GM19463 (cell line): ENCODE measurements at regions not wholly inside any gene's neighbourhood (a gene's known extent, or its start where the extent isn't known, plus 50 kb on each side); places are given as distances from the start of the nearest gene placed in this dataset.
"Not testable (repeated sequence)": the region's sequence is repeated elsewhere in the genome, so short reads cannot be mapped to it uniquely, and the experiment has no call there.

Experiments
- ATAC-seq: cut with Tn5 transposase; IDR thresholded peaks from one replicate; pipeline ENCODE4 v1.9.1; 2021; ENCODE audit warnings: mild to moderate bottlenecking, moderate library complexity; ENCODE audit not compliant: unreplicated experiment

DNA sequence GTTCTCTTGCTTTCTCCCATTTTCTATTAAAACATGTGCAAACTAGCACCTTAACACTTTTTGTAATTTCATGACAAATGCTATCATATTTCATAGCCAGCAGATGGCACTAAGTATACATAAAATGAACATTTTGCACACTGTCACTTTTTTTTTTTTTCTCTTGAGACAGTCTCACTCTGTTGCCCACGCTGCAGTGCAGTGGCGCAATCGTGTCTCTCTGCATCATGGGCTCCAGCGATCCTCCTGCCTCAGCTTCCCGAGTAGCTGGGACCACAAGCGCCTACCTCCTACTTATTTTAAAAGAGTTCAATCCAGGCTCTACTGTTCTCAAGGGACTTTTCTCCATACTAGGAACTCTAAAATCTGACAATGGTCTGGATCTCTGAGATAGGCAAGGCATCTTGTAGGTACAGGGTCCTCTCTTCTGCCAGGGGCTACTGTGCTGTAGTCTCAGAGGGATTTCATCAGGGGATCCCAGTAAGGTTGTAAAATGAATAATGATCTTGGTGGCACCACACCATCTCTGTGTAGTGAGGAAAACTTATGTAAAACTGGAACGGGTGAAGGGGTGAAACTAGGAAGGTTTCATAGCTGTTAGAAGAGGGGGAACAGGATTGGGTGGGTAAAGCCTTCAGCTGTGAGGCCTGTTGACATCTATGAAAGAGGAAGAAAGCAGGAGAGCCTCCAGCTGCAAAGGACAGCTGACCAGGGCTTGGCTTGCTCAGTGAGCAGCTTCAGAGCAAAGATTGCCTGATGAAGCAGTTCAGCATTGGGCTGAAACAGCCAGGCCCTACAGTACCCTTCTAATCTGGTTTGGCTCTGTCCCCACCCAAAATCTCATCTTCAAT, 196.9 kb downstream of the AVL9 start:
- peak; percentile 73 for ATAC-seq

- ATAC-seq, result not testable (repeated sequence)
Measured at GRCh38 chr7:32688092-32688491, 192.8 kb downstream of the AVL9 start.

GRCh38 chr7:32681174-32681518, 185.9 kb downstream of the AVL9 start:
- no peak for ATAC-seq

GRCh38 chr7:32680259-32681173, 185.2 kb downstream of the AVL9 start:
- no peak for ATAC-seq

GRCh38 chr7:32679192-32679591, 183.9 kb downstream of the AVL9 start:
- ATAC-seq, result no peak

GRCh38 chr7:32677593-32677992, 182.3 kb downstream of the AVL9 start:
- ATAC-seq, result no peak

DNA sequence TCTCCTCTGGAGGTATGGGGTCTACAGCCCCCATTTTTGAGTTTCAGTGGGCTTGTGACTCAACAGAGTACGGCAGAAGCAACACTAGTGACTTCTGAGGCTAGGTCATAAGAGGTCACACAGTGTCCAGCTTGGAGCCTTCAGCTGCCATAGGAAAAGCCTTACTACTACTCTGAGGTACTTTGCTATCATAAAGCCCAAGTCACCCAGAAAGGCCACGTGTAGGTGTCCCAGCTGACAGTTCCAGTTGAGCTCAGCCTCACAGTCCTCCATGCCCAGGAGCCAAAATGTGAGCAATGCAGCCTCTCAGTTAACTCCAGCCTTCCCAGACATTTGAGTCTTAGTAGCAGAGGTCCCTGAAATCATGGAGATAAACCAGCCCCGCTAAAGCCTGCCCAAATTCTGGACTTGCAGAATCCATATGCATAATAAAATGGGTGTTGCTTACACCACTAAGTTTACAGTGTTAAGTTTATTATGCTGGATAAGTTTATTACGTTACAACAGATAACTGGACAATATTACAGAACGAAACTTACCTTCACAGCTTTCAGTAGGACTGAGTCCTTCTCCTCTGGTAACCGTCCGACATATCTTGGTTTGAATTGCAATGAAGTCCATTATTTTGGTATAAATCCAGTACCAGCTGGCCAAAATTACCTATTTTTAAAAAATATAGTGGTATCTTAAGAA, 181.1 kb downstream of the AVL9 start:
- ATAC-seq, result no peak

DNA sequence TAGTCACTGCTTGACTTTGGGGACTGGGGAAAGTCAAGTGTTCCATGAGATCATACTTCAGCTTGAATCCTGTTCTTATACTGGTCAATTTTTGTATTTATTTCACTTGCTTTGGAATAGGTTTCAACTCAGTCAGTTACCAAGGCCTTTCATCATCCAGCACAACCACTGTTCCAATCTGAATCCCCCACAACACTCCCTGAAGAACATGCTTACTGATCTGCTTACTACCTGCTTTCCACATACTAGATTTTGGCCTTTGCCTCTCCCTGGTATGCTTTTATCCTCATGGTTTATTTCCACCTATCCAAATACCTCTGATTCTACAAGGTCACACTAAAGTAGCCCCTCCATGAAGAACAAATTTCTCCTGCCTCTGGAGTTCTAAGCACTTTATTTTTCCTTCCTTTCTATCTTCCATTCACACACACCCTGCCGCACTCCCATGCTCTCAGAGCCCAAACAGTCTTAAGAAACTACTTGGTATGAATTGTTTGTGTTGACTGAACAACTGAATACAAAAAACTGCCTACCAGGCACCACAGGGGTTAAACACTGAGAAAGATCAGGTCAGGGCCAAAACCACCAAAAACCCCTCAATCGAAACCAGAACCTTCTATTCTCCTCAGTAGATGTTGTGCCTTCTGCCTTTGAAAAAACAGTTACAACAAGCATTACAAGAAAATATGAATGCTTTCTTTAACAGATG, 178.1 kb downstream of the AVL9 start:
- ATAC-seq, result no peak

DNA sequence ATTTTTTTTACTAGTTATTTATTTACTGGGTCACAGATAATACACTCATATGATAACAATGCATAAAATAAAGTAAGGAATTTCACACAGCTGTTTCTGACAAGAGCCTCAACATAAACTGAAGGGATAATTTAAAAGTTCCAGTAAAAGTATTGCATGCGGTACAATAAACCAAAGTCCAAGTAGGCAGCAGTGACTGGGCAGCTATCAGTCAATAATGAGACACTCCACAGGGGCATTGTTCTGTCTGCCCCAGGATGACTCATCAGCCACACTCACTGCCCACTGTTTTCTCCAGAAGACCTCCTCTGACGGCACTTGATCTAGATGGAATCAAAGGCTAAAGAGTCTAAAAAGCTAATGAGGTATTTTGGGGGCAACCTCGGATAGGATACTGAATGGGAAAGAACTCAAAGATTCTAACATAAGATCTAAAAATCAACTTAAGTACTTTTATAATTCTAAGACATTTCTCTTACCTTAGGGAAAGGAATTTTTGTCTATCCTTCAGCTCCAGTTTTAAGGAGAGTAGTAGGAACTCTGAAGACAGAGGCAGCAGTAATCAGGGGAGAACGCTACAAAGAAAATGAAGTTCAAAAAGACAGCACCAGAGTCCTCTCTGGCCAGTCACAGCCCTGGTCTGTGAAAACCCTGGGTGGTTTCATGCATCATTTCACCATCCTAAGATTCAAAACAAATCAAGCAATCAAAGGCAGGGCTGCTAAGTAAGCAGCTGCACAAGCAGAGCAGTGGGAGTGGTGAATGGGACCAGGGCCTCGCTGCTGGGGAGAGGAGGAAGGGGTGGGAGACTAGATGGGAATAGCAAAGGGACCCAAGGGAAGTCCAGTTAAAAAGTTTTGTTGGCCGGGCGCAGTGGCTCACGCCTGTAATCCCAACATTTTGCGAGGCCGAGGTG, 175.1 kb downstream of the AVL9 start:
- peak; percentile 55 for ATAC-seq

- ATAC-seq, result not testable (repeated sequence)
Measured at GRCh38 chr7:32669173-32669870, 174.0 kb downstream of the AVL9 start.

- not testable (repeated sequence) for ATAC-seq
Measured at GRCh38 chr7:32668387-32669097, 173.3 kb downstream of the AVL9 start.

DNA sequence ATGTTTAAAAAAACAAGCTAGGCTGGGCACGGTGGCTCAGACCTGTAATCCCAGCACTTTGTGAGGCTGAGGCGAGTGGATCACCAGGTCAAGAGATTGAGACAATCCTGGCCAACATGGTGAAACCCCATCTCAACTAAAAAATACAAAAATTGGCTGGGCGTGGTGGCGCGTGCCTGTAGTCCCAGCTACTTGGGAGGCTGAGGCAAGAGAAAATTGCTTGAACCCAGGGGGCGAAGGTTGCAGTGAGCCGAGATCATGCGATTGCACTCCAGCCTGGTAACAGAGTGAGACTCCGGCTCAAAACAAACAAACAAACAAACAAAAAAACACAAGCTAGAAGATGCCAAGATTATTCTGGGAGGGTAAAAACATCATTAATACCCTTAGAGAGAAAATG, 172.3 kb downstream of the AVL9 start:
- ATAC-seq, result not testable (repeated sequence)

DNA sequence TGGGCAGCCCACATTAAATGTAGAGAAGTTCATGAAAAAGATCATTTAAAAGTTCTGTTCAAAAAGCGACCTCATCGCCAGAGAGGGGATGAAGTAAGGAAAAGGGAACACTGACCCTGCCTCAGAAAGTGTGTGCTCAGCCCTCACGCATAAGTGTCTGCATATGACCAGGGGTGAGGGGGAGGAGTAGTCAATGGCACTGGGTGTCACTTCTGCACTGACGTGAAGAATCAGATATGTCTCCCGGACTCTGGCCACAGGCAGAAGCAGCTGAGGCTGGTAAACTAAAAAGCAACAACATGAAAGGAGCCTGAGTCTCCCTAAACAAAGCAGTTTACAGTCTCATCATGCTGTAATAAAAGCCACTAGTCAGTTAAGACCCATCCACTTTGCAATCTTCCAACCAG, 168.5 kb downstream of the AVL9 start:
- not testable (repeated sequence) for ATAC-seq

GRCh38 chr7:32662509-32662908, 167.2 kb downstream of the AVL9 start:
- ATAC-seq, result not testable (repeated sequence)

GRCh38 chr7:32661929-32662328, 166.6 kb downstream of the AVL9 start:
- ATAC-seq, result no peak

GRCh38 chr7:32661501-32661900, 166.2 kb downstream of the AVL9 start:
- ATAC-seq, result no peak

GRCh38 chr7:32660936-32661335, 165.6 kb downstream of the AVL9 start:
- ATAC-seq, result no peak

DNA sequence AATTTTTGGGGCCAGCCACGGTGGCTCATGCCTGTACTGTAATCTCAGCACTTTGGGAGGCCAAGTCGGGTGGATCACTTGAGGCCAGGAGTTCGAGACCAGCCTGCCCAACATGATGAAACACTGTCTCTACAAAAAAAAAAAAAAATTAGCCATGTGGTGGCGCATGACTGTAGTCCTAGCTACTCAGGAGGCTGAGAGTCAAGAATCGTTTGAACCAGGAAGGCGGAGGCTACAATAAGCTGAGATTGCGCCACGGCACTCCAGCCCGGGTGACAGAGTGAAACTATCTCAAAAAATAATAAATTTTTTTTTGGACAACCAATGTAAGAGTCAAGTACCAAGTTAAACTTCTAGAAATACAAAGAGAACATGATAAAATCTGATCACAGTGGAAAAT, 164.6 kb downstream of the AVL9 start:
- ATAC-seq, result no peak
